CD4-positive, alpha-beta memory T cell (primary cell): ENCODE measurements at regions not wholly inside any gene's neighbourhood (a gene's known extent, or its start where the extent isn't known, plus 50 kb on each side); places are given as distances from the start of the nearest gene placed in this dataset.

Source experiments
- CTCF ChIA-PET: fragments of 350-600 bp; sonication (Branson Sonifier 250); formaldehyde crosslinking; loops from one replicate; lab custom pipeline; 2021; ENCODE audit warnings: inconsistent platforms; ENCODE audit not compliant: partially characterized antibody; lab: Charles Lee
- POLR2A ChIA-PET: fragments of 350-600 bp; sonication (Branson Sonifier 250); formaldehyde crosslinking; loops from one replicate; lab custom pipeline; 2021; ENCODE audit not compliant: partially characterized antibody; lab: Charles Lee
- DNase-seq, 5 donors: peaks; one replicate each; pipeline versions ENCODE4 v3.0.0 to v3.0.0-alpha.2; 2020 to 2022; ENCODE audit warnings: mixed read lengths in 1 of 5
- H3K27ac ChIP-seq: one replicate; pipeline ENCODE4 v1.7.0; 2013; ENCODE audit warnings: low read depth, low read length
- H3K27me3 ChIP-seq: 2 replicates; pipeline ENCODE4 v1.7.0; 2013; ENCODE audit warnings: mild to moderate bottlenecking, low read length, moderate library complexity; ENCODE audit not compliant: insufficient read depth
- H3K36me3 ChIP-seq: 2 replicates; pipeline ENCODE4 v1.7.0; 2013; ENCODE audit warnings: mild to moderate bottlenecking, low read length, moderate library complexity; ENCODE audit not compliant: insufficient read depth
- H3K4me1 ChIP-seq: 2 replicates; pipeline ENCODE4 v1.7.0; 2013; ENCODE audit warnings: mild to moderate bottlenecking, low read length, moderate library complexity; ENCODE audit not compliant: insufficient read depth
- H3K4me3 ChIP-seq, 2 donors: one replicate each; pipeline ENCODE4 v1.7.0; 2013; ENCODE audit warnings: low read length in 2 of 2, mild to moderate bottlenecking in 1 of 2
- H3K9me3 ChIP-seq, 2 donors: one replicate each; pipeline ENCODE4 v1.7.0; 2013; ENCODE audit warnings: low read length in 2 of 2, control low read depth in 1 of 2; ENCODE audit not compliant: control insufficient read depth in 1 of 2
- H3K27ac Mint-ChIP-seq, 7 donors: one replicate each; pipeline ENCODE4 v1.8.0; 2020 to 2021; ENCODE audit warnings: mixed read lengths in 7 of 7, mild to moderate bottlenecking in 6 of 7, inconsistent platforms in 3 of 7, moderate library complexity in 3 of 7
- H3K27me3 Mint-ChIP-seq, 2 donors: one replicate each; pipeline ENCODE4 v1.8.0; 2020 to 2021; ENCODE audit warnings: mixed read lengths in 2 of 2
- H3K36me3 Mint-ChIP-seq, 2 donors: one replicate each; pipeline ENCODE4 v1.8.0; 2020 to 2021; ENCODE audit warnings: mixed read lengths in 2 of 2, inconsistent platforms in 1 of 2, mild to moderate bottlenecking in 1 of 2
- H3K4me1 Mint-ChIP-seq, 4 donors: one replicate each; pipeline ENCODE4 v1.8.0; 2020 to 2021; ENCODE audit warnings: mixed read lengths in 4 of 4, mild to moderate bottlenecking in 1 of 4
- H3K4me3 Mint-ChIP-seq, 8 donors: one replicate each; pipeline ENCODE4 v1.8.0; 2020 to 2021; ENCODE audit warnings: mixed read lengths in 8 of 8, mild to moderate bottlenecking in 7 of 8, moderate library complexity in 6 of 8, inconsistent platforms in 3 of 8
- H3K9me3 Mint-ChIP-seq, 8 donors: one replicate each; pipeline ENCODE4 v1.8.0; 2020 to 2021; ENCODE audit warnings: mixed read lengths in 8 of 8, mild to moderate bottlenecking in 5 of 8, inconsistent platforms in 3 of 8, moderate library complexity in 1 of 8
- intact Hi-C: fragments of 100-400 bp; cut with micrococcal nuclease; formaldehyde crosslinking; loops from one replicate; pipeline ENCODE4 v1.15.1; 2023

GRCh38 chr6:12395898-12396297, 105.7 kb downstream of the EDN1 start:
- no peak overlapping the region for H3K27ac ChIP-seq

GRCh38 chr6:12401200-12401599, 111.0 kb downstream of the EDN1 start:
- no peak overlapping the region for H3K4me3 ChIP-seq
- H3K27me3 ChIP-seq = no peaks in the 10 kb centered on the region
- no peaks in the 10 kb centered on the region for H3K9me3 ChIP-seq
- H3K27ac Mint-ChIP-seq = no peak overlapping the region
- peaks cover 0 to 10% (median under 1%) of the 10 kb centered on the region in 8 donors for H3K9me3 Mint-ChIP-seq
- H3K4me3 Mint-ChIP-seq = no peak overlapping the region
- no peaks in the 10 kb centered on the region for H3K4me1 ChIP-seq
- CTCF ChIA-PET = no interaction called here
- H3K27me3 Mint-ChIP-seq = peaks cover 0 to 3% of the 10 kb centered on the region in 2 donors
- no peak for DNase-seq
- no peaks in the 10 kb centered on the region for H3K36me3 Mint-ChIP-seq
- H3K27ac ChIP-seq = no peak overlapping the region
- POLR2A ChIA-PET = no interaction called here
- intact Hi-C loops = no loop called here
- no peaks in the 10 kb centered on the region for H3K36me3 ChIP-seq
- H3K4me1 Mint-ChIP-seq = no peaks in the 10 kb centered on the region

More at GRCh38 chr6:12395898-12396297, 105.7 kb downstream of the EDN1 start:
- Mint-ChIP-seq H3K4me1 (peaks cover 0 to 2% (median 0%) of the 10 kb centered on the region in 4 donors), H3K9me3 (peaks cover 0 to 10% (median under 1%) of the 10 kb centered on the region in 8 donors), H3K27me3 (peaks cover 3 to 5% of the 10 kb centered on the region in 2 donors), H3K4me3 (no peak overlapping the region), H3K36me3 (no peaks in the 10 kb centered on the region), H3K27ac (no peak overlapping the region)
- H3K9me3 ChIP-seq = no peaks in the 10 kb centered on the region
- H3K36me3 ChIP-seq = no peaks in the 10 kb centered on the region
- POLR2A ChIA-PET = no interaction called here
- intact Hi-C loops = no loop called here
- DNase-seq = no peak
- no peak overlapping the region for H3K4me3 ChIP-seq
- H3K27me3 ChIP-seq = no peaks in the 10 kb centered on the region
- no peaks in the 10 kb centered on the region for H3K4me1 ChIP-seq
- CTCF ChIA-PET = no interaction called here

GRCh38 chr6:12403201-12403826, 113.2 kb downstream of the EDN1 start:
- Histone ChIP-seq H3K9me3 (no peaks in the 10 kb centered on the region), H3K27me3 (no peaks in the 10 kb centered on the region), H3K27ac (no peak overlapping the region), H3K4me1 (no peaks in the 10 kb centered on the region), H3K4me3 (no peak overlapping the region), H3K36me3 (no peaks in the 10 kb centered on the region)
- H3K27me3 Mint-ChIP-seq = peaks cover 0 to 3% of the 10 kb centered on the region in 2 donors
- DNase-seq = no peak
- H3K36me3 Mint-ChIP-seq = no peaks in the 10 kb centered on the region
- peaks cover 0 to 10% (median under 1%) of the 10 kb centered on the region in 8 donors for H3K9me3 Mint-ChIP-seq
- H3K4me1 Mint-ChIP-seq = no peaks in the 10 kb centered on the region
- ChIA-PET CTCF (no interaction called here), POLR2A (no interaction called here)
- H3K27ac Mint-ChIP-seq = no peak overlapping the region
- H3K4me3 Mint-ChIP-seq = no peak overlapping the region
- intact Hi-C loops = no loop called here

GRCh38 chr6:12403947-12404647, 113.9 kb downstream of the EDN1 start:
- H3K36me3 ChIP-seq = no peaks in the 10 kb centered on the region
- H3K9me3 Mint-ChIP-seq = peaks cover 0 to 10% (median under 1%) of the 10 kb centered on the region in 8 donors
- intact Hi-C loops = no loop called here
- peaks cover 0 to 3% of the 10 kb centered on the region in 2 donors for H3K27me3 Mint-ChIP-seq
- no peaks in the 10 kb centered on the region for H3K27me3 ChIP-seq
- no peak overlapping the region for H3K4me3 Mint-ChIP-seq
- no peaks in the 10 kb centered on the region for H3K36me3 Mint-ChIP-seq
- H3K27ac Mint-ChIP-seq = no peak overlapping the region
- CTCF ChIA-PET = no interaction called here
- no peaks in the 10 kb centered on the region for H3K9me3 ChIP-seq
- POLR2A ChIA-PET = no interaction called here
- no peak overlapping the region for H3K27ac ChIP-seq
- no peak overlapping the region for H3K4me3 ChIP-seq
- H3K4me1 Mint-ChIP-seq = no peaks in the 10 kb centered on the region
- H3K4me1 ChIP-seq = no peaks in the 10 kb centered on the region
- no peak for DNase-seq

- Histone ChIP-seq H3K4me1 (no peaks in the 10 kb centered on the region), H3K4me3 (no peak overlapping the region), H3K27me3 (no peaks in the 10 kb centered on the region), H3K9me3 (no peaks in the 10 kb centered on the region), H3K27ac (no peak overlapping the region), H3K36me3 (no peaks in the 10 kb centered on the region)
- no peak overlapping the region for H3K4me3 Mint-ChIP-seq
- H3K36me3 Mint-ChIP-seq = no peaks in the 10 kb centered on the region
- POLR2A ChIA-PET = no interaction called here
- peaks cover 0 to 3% of the 10 kb centered on the region in 2 donors for H3K27me3 Mint-ChIP-seq
- H3K4me1 Mint-ChIP-seq = no peaks in the 10 kb centered on the region
- CTCF ChIA-PET = no interaction called here
- intact Hi-C loops = no loop called here
- H3K27ac Mint-ChIP-seq = no peak overlapping the region
- peaks cover 0 to 8% (median under 1%) of the 10 kb centered on the region in 8 donors for H3K9me3 Mint-ChIP-seq
- DNase-seq = no peak
Measured at GRCh38 chr6:12404651-12405050, 114.5 kb downstream of the EDN1 start.

GRCh38 chr6:12408752-12409151, 118.6 kb downstream of the EDN1 start:
- no peaks in the 10 kb centered on the region for H3K27me3 ChIP-seq
- Mint-ChIP-seq H3K27ac (no peak overlapping the region), H3K4me3 (no peak overlapping the region), H3K9me3 (peaks cover 0 to 4% (median 0%) of the 10 kb centered on the region in 8 donors), H3K4me1 (no peaks in the 10 kb centered on the region), H3K27me3 (peaks cover 2 to 7% of the 10 kb centered on the region in 2 donors), H3K36me3 (no peaks in the 10 kb centered on the region)
- no peaks in the 10 kb centered on the region for H3K9me3 ChIP-seq
- ChIA-PET POLR2A (no interaction called here), CTCF (no interaction called here)
- H3K36me3 ChIP-seq = no peaks in the 10 kb centered on the region
- intact Hi-C loops = no loop called here
- no peaks in the 10 kb centered on the region for H3K4me1 ChIP-seq
- no peak overlapping the region for H3K4me3 ChIP-seq
- DNase-seq = no peak
- no peak overlapping the region for H3K27ac ChIP-seq

GRCh38 chr6:12410946-12411345, 120.8 kb downstream of the EDN1 start:
- intact Hi-C loops = no loop called here
- Mint-ChIP-seq H3K36me3 (no peaks in the 10 kb centered on the region), H3K4me1 (no peaks in the 10 kb centered on the region), H3K27me3 (peaks cover 2 to 4% of the 10 kb centered on the region in 2 donors), H3K27ac (no peak overlapping the region), H3K9me3 (peaks cover 0 to 4% (median 0%) of the 10 kb centered on the region in 8 donors), H3K4me3 (no peak overlapping the region)
- Histone ChIP-seq H3K27me3 (no peaks in the 10 kb centered on the region), H3K36me3 (no peaks in the 10 kb centered on the region), H3K27ac (no peak overlapping the region), H3K4me1 (no peaks in the 10 kb centered on the region), H3K9me3 (no peaks in the 10 kb centered on the region), H3K4me3 (no peak overlapping the region)
- POLR2A ChIA-PET = no interaction called here
- CTCF ChIA-PET = no interaction called here
- no peak for DNase-seq
